ENCODE measurements at regions not wholly inside any gene's neighbourhood (a gene's known extent, or its start where the extent isn't known, plus 50 kb on each side); places are given as distances from the start of the nearest gene placed in this dataset.
A peak's percentile ranks its signal among the peaks of the same experiment; 100 is the strongest.

GRCh38 chr17:72534265-72534664 lies 413.4 kb downstream of the SOX9 start:
- no peak for DNase-seq (ENCODE audit: extremely low read depth, low read depth)

- no peak for DNase-seq (ENCODE audit: extremely low read depth, low read depth)
Observed at GRCh38 chr17:72534776-72535175, 414.0 kb downstream of the SOX9 start.

- DNase-seq (ENCODE audit: extremely low read depth, low read depth): no peak
Observed at GRCh38 chr17:72535346-72535745, 414.5 kb downstream of the SOX9 start.

GRCh38 chr17:72535779-72536178 lies 415.0 kb downstream of the SOX9 start:
- DNase-seq (ENCODE audit: extremely low read depth, low read depth): no peak

GRCh38 chr17:72536788-72537187 lies 416.0 kb downstream of the SOX9 start:
- no peak for DNase-seq (ENCODE audit: extremely low read depth, low read depth)

- no peak for DNase-seq (ENCODE audit: extremely low read depth, low read depth)
Observed at GRCh38 chr17:72538443-72538842, 417.6 kb downstream of the SOX9 start.

GRCh38 chr17:72538901-72539352 lies 418.1 kb downstream of the SOX9 start:
- DNase-seq (ENCODE audit: extremely low read depth, low read depth): no peak

- DNase-seq (ENCODE audit: extremely low read depth, low read depth): peak; percentile 72
Observed at GRCh38 chr17:72539981-72540897, 419.4 kb downstream of the SOX9 start.

GRCh38 chr17:72542317-72542716 lies 421.5 kb downstream of the SOX9 start:
- DNase-seq (ENCODE audit: extremely low read depth, low read depth): no peak

- DNase-seq (ENCODE audit: extremely low read depth, low read depth): no peak
Observed at GRCh38 chr17:72545766-72546165, 424.9 kb downstream of the SOX9 start.

- DNase-seq (ENCODE audit: extremely low read depth, low read depth): no peak
Observed at GRCh38 chr17:72553051-72553755, 432.4 kb downstream of the SOX9 start.

GRCh38 chr17:72554508-72554907 lies 433.7 kb downstream of the SOX9 start:
- DNase-seq (ENCODE audit: extremely low read depth, low read depth): no peak

GRCh38 chr17:72555052-72555451 lies 434.2 kb downstream of the SOX9 start:
- no peak for DNase-seq (ENCODE audit: extremely low read depth, low read depth)

GRCh38 chr17:72556944-72557826 lies 436.4 kb downstream of the SOX9 start:
- DNase-seq (ENCODE audit: extremely low read depth, low read depth): peak; percentile 60

- DNase-seq (ENCODE audit: extremely low read depth, low read depth): no peak
Observed at GRCh38 chr17:72558971-72559476, 438.2 kb downstream of the SOX9 start.

- peak; percentile 41 for DNase-seq (ENCODE audit: extremely low read depth, low read depth)
Observed at GRCh38 chr17:72560303-72561247, 439.8 kb downstream of the SOX9 start.

GRCh38 chr17:72561266-72561665 lies 440.4 kb downstream of the SOX9 start:
- no peak for DNase-seq (ENCODE audit: extremely low read depth, low read depth)

GRCh38 chr17:72561680-72562079 lies 440.9 kb downstream of the SOX9 start:
- no peak for DNase-seq (ENCODE audit: extremely low read depth, low read depth)

- no peak for DNase-seq (ENCODE audit: extremely low read depth, low read depth)
Observed at GRCh38 chr17:72562615-72563188, 441.9 kb downstream of the SOX9 start.
